ENCODE measurements at regions not wholly inside any gene's neighbourhood (a gene's known extent, or its start where the extent isn't known, plus 50 kb on each side); places are given as distances from the start of the nearest gene placed in this dataset.
"Not testable (repeated sequence)": the region's sequence is repeated elsewhere in the genome, so short reads cannot be mapped to it uniquely, and the experiment has no call there.

GRCh38 chr7:47056731-47057130 is 525.2 kb downstream of the TNS3 start:
- 0 out of 2 replicates have a peak, but pooled peaks cover 2% of the 10 kb centered on the region for H3K9me2 ChIP-seq (replicated peaks; ENCODE audit: low read depth, low read length)
- H3K27me3 ChIP-seq (ENCODE audit: insufficient read depth, low read length, poor library complexity, severe bottlenecking), result no peaks in the 10 kb centered on the region
- H3F3A ChIP-seq (ENCODE audit: low read depth), result no peaks in the 10 kb centered on the region
- H4K20me1 ChIP-seq (ENCODE audit: insufficient read depth, low read length, poor library complexity, severe bottlenecking), result no peaks in the 10 kb centered on the region
- no peaks in the 10 kb centered on the region for H3K4me1 ChIP-seq (ENCODE audit: insufficient read depth, low read length, poor library complexity, severe bottlenecking)
- no peak overlapping the region for H3K4me2 ChIP-seq (ENCODE audit: low read depth, low read length, poor library complexity, severe bottlenecking)
- no peaks in the 10 kb centered on the region for H3K79me2 ChIP-seq (ENCODE audit: insufficient read depth, low read length)
- H3K4me3 ChIP-seq (ENCODE audit: low read length, poor library complexity, severe bottlenecking), result no peak overlapping the region
- H3K36me3 ChIP-seq (ENCODE audit: insufficient read depth, low read length), result no peaks in the 10 kb centered on the region
- no peak overlapping the region for H3K9ac ChIP-seq (ENCODE audit: low read depth, low read length, poor library complexity, severe bottlenecking)
- no peak for TF ChIP-seq EZH2phosphoT487 (IDR thresholded peaks at IDR 0.05; ENCODE audit: borderline replicate concordance)
- TF ChIP-seq CTCF (conservative IDR thresholded peaks at IDR 0.05; ENCODE audit: low read length), result no peak
- H2AFZ ChIP-seq (ENCODE audit: low read length), result no peak overlapping the region
- H3K9me3 ChIP-seq (ENCODE audit: insufficient read depth, low read depth, low read length), result no peaks in the 10 kb centered on the region

- H3K27me3 ChIP-seq (ENCODE audit: insufficient read depth, low read length, poor library complexity, severe bottlenecking); H3K4me1 ChIP-seq (ENCODE audit: insufficient read depth, low read length, poor library complexity, severe bottlenecking); H3F3A ChIP-seq (ENCODE audit: low read depth); H2AFZ ChIP-seq (ENCODE audit: low read length); H3K9me2 ChIP-seq (replicated peaks; ENCODE audit: low read depth, low read length); H4K20me1 ChIP-seq (ENCODE audit: insufficient read depth, low read length, poor library complexity, severe bottlenecking); H3K9ac ChIP-seq (ENCODE audit: low read depth, low read length, poor library complexity, severe bottlenecking); H3K4me3 ChIP-seq (ENCODE audit: low read length, poor library complexity, severe bottlenecking); H3K9me3 ChIP-seq (ENCODE audit: insufficient read depth, low read depth, low read length); H3K79me2 ChIP-seq (ENCODE audit: insufficient read depth, low read length); H3K36me3 ChIP-seq (ENCODE audit: insufficient read depth, low read length); H3K4me2 ChIP-seq (ENCODE audit: low read depth, low read length, poor library complexity, severe bottlenecking): not testable (repeated sequence)
Measured at GRCh38 chr7:47052541-47053208, 529.2 kb downstream of the TNS3 start.

GRCh38 chr7:47049234-47049774 is 532.6 kb downstream of the TNS3 start:
- no peak overlapping the region for H2AFZ ChIP-seq (ENCODE audit: low read length)
- H3K9me2 ChIP-seq (replicated peaks; ENCODE audit: low read depth, low read length), result no peaks in the 10 kb centered on the region
- H3K9ac ChIP-seq (ENCODE audit: low read depth, low read length, poor library complexity, severe bottlenecking), result no peak overlapping the region
- H3K9me3 ChIP-seq (ENCODE audit: insufficient read depth, low read depth, low read length), result no peaks in the 10 kb centered on the region
- no peaks in the 10 kb centered on the region for H3F3A ChIP-seq (ENCODE audit: low read depth)
- no peak overlapping the region for H3K4me2 ChIP-seq (ENCODE audit: low read depth, low read length, poor library complexity, severe bottlenecking)
- H3K27me3 ChIP-seq (ENCODE audit: insufficient read depth, low read length, poor library complexity, severe bottlenecking), result no peaks in the 10 kb centered on the region
- H4K20me1 ChIP-seq (ENCODE audit: insufficient read depth, low read length, poor library complexity, severe bottlenecking), result no peaks in the 10 kb centered on the region
- H3K4me3 ChIP-seq (ENCODE audit: low read length, poor library complexity, severe bottlenecking), result no peak overlapping the region
- no peaks in the 10 kb centered on the region for H3K79me2 ChIP-seq (ENCODE audit: insufficient read depth, low read length)
- no peaks in the 10 kb centered on the region for H3K4me1 ChIP-seq (ENCODE audit: insufficient read depth, low read length, poor library complexity, severe bottlenecking)
- H3K36me3 ChIP-seq (ENCODE audit: insufficient read depth, low read length), result no peaks in the 10 kb centered on the region
- TF ChIP-seq CTCF (conservative IDR thresholded peaks at IDR 0.05; ENCODE audit: low read length) (no peak), EZH2phosphoT487 (IDR thresholded peaks at IDR 0.05; ENCODE audit: borderline replicate concordance) (no peak)

GRCh38 chr7:47047384-47047783 is 534.5 kb downstream of the TNS3 start:
- no peaks in the 10 kb centered on the region for H3K36me3 ChIP-seq (ENCODE audit: insufficient read depth, low read length)
- no peaks in the 10 kb centered on the region for H3K27me3 ChIP-seq (ENCODE audit: insufficient read depth, low read length, poor library complexity, severe bottlenecking)
- no peaks in the 10 kb centered on the region for H3K79me2 ChIP-seq (ENCODE audit: insufficient read depth, low read length)
- TF ChIP-seq CTCF (conservative IDR thresholded peaks at IDR 0.05; ENCODE audit: low read length) (no peak), EZH2phosphoT487 (IDR thresholded peaks at IDR 0.05; ENCODE audit: borderline replicate concordance) (no peak)
- no peaks in the 10 kb centered on the region for H3K9me2 ChIP-seq (replicated peaks; ENCODE audit: low read depth, low read length)
- H4K20me1 ChIP-seq (ENCODE audit: insufficient read depth, low read length, poor library complexity, severe bottlenecking), result no peaks in the 10 kb centered on the region
- no peak overlapping the region for H3K9ac ChIP-seq (ENCODE audit: low read depth, low read length, poor library complexity, severe bottlenecking)
- H3K9me3 ChIP-seq (ENCODE audit: insufficient read depth, low read depth, low read length), result no peaks in the 10 kb centered on the region
- no peak overlapping the region for H2AFZ ChIP-seq (ENCODE audit: low read length)
- H3F3A ChIP-seq (ENCODE audit: low read depth), result no peaks in the 10 kb centered on the region
- H3K4me2 ChIP-seq (ENCODE audit: low read depth, low read length, poor library complexity, severe bottlenecking), result no peak overlapping the region
- H3K4me3 ChIP-seq (ENCODE audit: low read length, poor library complexity, severe bottlenecking), result no peak overlapping the region
- no peaks in the 10 kb centered on the region for H3K4me1 ChIP-seq (ENCODE audit: insufficient read depth, low read length, poor library complexity, severe bottlenecking)
